GM12874 (cell line): ENCODE measurements at regions not wholly inside any gene's neighbourhood (a gene's known extent, or its start where the extent isn't known, plus 50 kb on each side); places are given as distances from the start of the nearest gene placed in this dataset.

Experiments used
- CTCF ChIP-seq: IDR thresholded peaks from 2 replicates; pipeline ENCODE4 v1.5.1; 2011; ENCODE audit warnings: low read depth, mild to moderate bottlenecking, control low read depth, low read length, moderate library complexity; ENCODE audit not compliant: insufficient read depth

GRCh38 chr3:104411757-104412156 is 955.0 kb upstream of the ALCAM start:
- TF ChIP-seq CTCF = no peak

GRCh38 chr3:104412608-104413580 is 953.8 kb upstream of the ALCAM start:
- no peak for TF ChIP-seq CTCF

GRCh38 chr3:104428337-104428925 is 938.3 kb upstream of the ALCAM start:
- TF ChIP-seq CTCF = no peak

GRCh38 chr3:104429727-104430126 is 937.0 kb upstream of the ALCAM start:
- no peak for TF ChIP-seq CTCF

- no peak for TF ChIP-seq CTCF
These were observed 930.2 kb upstream of the ALCAM start for GRCh38 chr3:104436506-104436905.

GRCh38 chr3:104437131-104437750 is 929.5 kb upstream of the ALCAM start:
- no peak for TF ChIP-seq CTCF

- no peak for TF ChIP-seq CTCF
These were observed 928.8 kb upstream of the ALCAM start for GRCh38 chr3:104437891-104438290.
